HEK293 (cell line): ENCODE measurements at regions not wholly inside any gene's neighbourhood (a gene's known extent, or its start where the extent isn't known, plus 50 kb on each side); places are given as distances from the start of the nearest gene placed in this dataset.

ENCODE experiments used
- CTCF ChIA-PET: fragments of 350-600 bp; formaldehyde crosslinking; extraction: SDS; loops from one replicate; lab custom pipeline; 2021; ENCODE audit warnings: antibody characterized with exemption; lab: Yijun Ruan, JAX
- POLR2A ChIA-PET: fragments of 300-600 bp; formaldehyde crosslinking; extraction: SDS; loops from one replicate; lab custom pipeline; 2020; ENCODE audit warnings: antibody characterized with exemption, inconsistent platforms; lab: Yijun Ruan, JAX
- H3K27ac ChIP-seq: fragments of 200-500 bp; sonication (Bioruptor generic); 2 replicates; pipeline ENCODE4 v1.5.1; 2014; ENCODE audit warnings: low read depth, low read length, control low read depth, inconsistent platforms; ENCODE audit errors: extremely low read depth
- H3K36me3 ChIP-seq, 2 experiments: fragments of 200-500 bp in 1 of 2; sonication (Bioruptor generic) in 1 of 2; 1 replicate in 1 of 2; 2 replicates in 1 of 2; pipeline ENCODE4 v1.5.1; 2014 to 2017; ENCODE audit warnings: inconsistent platforms in 2 of 2, low read length in 2 of 2; ENCODE audit not compliant: control insufficient read depth in 2 of 2, insufficient read depth in 1 of 2
- H3K4me1 ChIP-seq: fragments of 200-500 bp; sonication (Bioruptor generic); 2 replicates; pipeline ENCODE4 v1.5.1; 2014; ENCODE audit warnings: mild to moderate bottlenecking, low read length, inconsistent platforms; ENCODE audit not compliant: control insufficient read depth, insufficient read depth
- H3K4me3 ChIP-seq: 2 replicates; pipeline ENCODE4 v1.5.1; 2011; ENCODE audit warnings: low read depth, mild to moderate bottlenecking, control low read depth, low read length, moderate library complexity
- H3K9me3 ChIP-seq: fragments of 200-500 bp; sonication (Bioruptor generic); 2 replicates; pipeline ENCODE4 v1.5.1; 2014; ENCODE audit warnings: low read depth, low read length, inconsistent platforms; ENCODE audit not compliant: control insufficient read depth, insufficient read depth
- GLI4 ChIP-seq: fragments of 450-650 bp; formaldehyde crosslinking; IDR thresholded peaks from 2 replicates; pipeline ENCODE4 v1.5.1; 2016; ENCODE audit warnings: missing biosample characterization, missing genetic modification characterization
- HIC1 ChIP-seq: fragments of 450-650 bp; formaldehyde crosslinking; IDR thresholded peaks from 2 replicates; pipeline ENCODE4 v1.5.1; 2016; ENCODE audit warnings: missing biosample characterization, missing genetic modification characterization
- SCRT1 ChIP-seq: fragments of 450-650 bp; formaldehyde crosslinking; IDR thresholded peaks from 2 replicates; pipeline ENCODE4 v1.5.1; 2016; ENCODE audit warnings: missing biosample characterization, missing genetic modification characterization, borderline replicate concordance
- SP7 ChIP-seq: fragments of 450-650 bp; formaldehyde crosslinking; IDR thresholded peaks from 2 replicates; pipeline ENCODE4 v1.5.1; 2016; ENCODE audit warnings: missing biosample characterization, missing genetic modification characterization
- YY1 ChIP-seq: fragments of 450-650 bp; formaldehyde crosslinking; IDR thresholded peaks from 2 replicates; pipeline ENCODE4 v1.5.1; 2018; ENCODE audit warnings: missing biosample characterization, missing genetic modification characterization
- ZBTB20 ChIP-seq: fragments of 450-650 bp; formaldehyde crosslinking; IDR thresholded peaks from 2 replicates; pipeline ENCODE4 v1.5.1; 2016; ENCODE audit warnings: missing biosample characterization, missing genetic modification characterization
- ZNF148 ChIP-seq: fragments of 450-650 bp; formaldehyde crosslinking; IDR thresholded peaks from 2 replicates; pipeline ENCODE4 v1.5.0; 2017; ENCODE audit warnings: missing biosample characterization, missing genetic modification characterization, borderline replicate concordance
- ZNF239 ChIP-seq: fragments of 450-650 bp; formaldehyde crosslinking; IDR thresholded peaks from 2 replicates; pipeline ENCODE4 v1.5.1; 2016; ENCODE audit warnings: missing biosample characterization, missing genetic modification characterization
- ZNF280C ChIP-seq: fragments of 450-650 bp; formaldehyde crosslinking; IDR thresholded peaks from 2 replicates; pipeline ENCODE4 v1.5.1; 2016; ENCODE audit warnings: missing biosample characterization, missing genetic modification characterization
- ZNF311 ChIP-seq: fragments of 450-650 bp; formaldehyde crosslinking; IDR thresholded peaks from 2 replicates; pipeline ENCODE4 v1.5.1; 2017; ENCODE audit warnings: missing biosample characterization, missing genetic modification characterization, borderline replicate concordance
- ZNF473 ChIP-seq: fragments of 450-650 bp; formaldehyde crosslinking; IDR thresholded peaks from 2 replicates; pipeline ENCODE4 v1.5.1; 2017; ENCODE audit warnings: missing biosample characterization, missing genetic modification characterization
- ZNF488 ChIP-seq: fragments of 450-650 bp; formaldehyde crosslinking; IDR thresholded peaks from 2 replicates; pipeline ENCODE4 v1.5.1; 2016; ENCODE audit warnings: missing biosample characterization, missing genetic modification characterization
- ZNF513 ChIP-seq: fragments of 450-650 bp; IDR thresholded peaks from 2 replicates; pipeline ENCODE4 v1.5.1; 2018; ENCODE audit warnings: missing biosample characterization, missing genetic modification characterization
- ZNF561 ChIP-seq: fragments of 450-650 bp; IDR thresholded peaks from 2 replicates; pipeline ENCODE4 v1.5.1; 2018; ENCODE audit warnings: missing biosample characterization, missing genetic modification characterization, borderline replicate concordance
- ZNF610 ChIP-seq: fragments of 450-650 bp; formaldehyde crosslinking; IDR thresholded peaks from 2 replicates; pipeline ENCODE4 v1.5.1; 2016; ENCODE audit warnings: missing biosample characterization, missing genetic modification characterization, borderline replicate concordance
- ZNF777 ChIP-seq: fragments of 450-650 bp; formaldehyde crosslinking; IDR thresholded peaks from 2 replicates; pipeline ENCODE4 v1.5.1; 2017; ENCODE audit warnings: missing biosample characterization, missing genetic modification characterization, borderline replicate concordance

GRCh38 chr17:34740565-34741520, 161.5 kb downstream of the TMEM132E start:
- Histone ChIP-seq H3K27ac (no peak overlapping the region), H3K4me3 (no peak overlapping the region), H3K9me3 (no peaks in the 10 kb centered on the region), H3K4me1 (no peaks in the 10 kb centered on the region)
- CTCF ChIA-PET, result interaction anchor here (0.7 kb wide), 1 partner anchor 129 kb away, joined by 3 read pairs; no protein-coding TSS in a partner anchor
- POLR2A ChIA-PET, result no interaction called here
- no peak for TF ChIP-seq ZNF488 (tag by site-specific recombination)
- no peak for TF ChIP-seq ZNF239
- no peak for TF ChIP-seq ZNF561 (tag by site-specific recombination)
- no peak for TF ChIP-seq ZNF610 (tag by site-specific recombination)
- TF ChIP-seq ZNF148 (tag by site-specific recombination), result no peak
- TF ChIP-seq SP7 (tag by site-specific recombination), result no peak
- TF ChIP-seq ZNF280C (tag by site-specific recombination), result no peak
- TF ChIP-seq ZBTB20 (tag by site-specific recombination), result no peak
- TF ChIP-seq ZNF311, result no peak
- no peak for TF ChIP-seq HIC1 (tag by site-specific recombination)
- no peak for TF ChIP-seq ZNF513 (tag by site-specific recombination)
- TF ChIP-seq, all 188 proteins: peak for 0
- no peaks in the 10 kb centered on the region for H3K36me3 ChIP-seq

GRCh38 chr17:34739386-34739785, 160.0 kb downstream of the TMEM132E start:
- H3K4me1 ChIP-seq, result no peaks in the 10 kb centered on the region
- H3K27ac ChIP-seq, result no peak overlapping the region
- CTCF ChIA-PET, result no interaction called here
- H3K36me3 ChIP-seq, result no peaks in the 10 kb centered on the region
- H3K9me3 ChIP-seq, result no peaks in the 10 kb centered on the region
- no peak overlapping the region for H3K4me3 ChIP-seq
- POLR2A ChIA-PET, result no interaction called here
- TF ChIP-seq ZNF473 (no peak), YY1 (tag by site-specific recombination) (no peak), GLI4 (no peak), SCRT1 (no peak), ZNF239 (no peak), ZNF777 (no peak)
